PC-3 (cell line): ENCODE measurements at regions not wholly inside any gene's neighbourhood (a gene's known extent, or its start where the extent isn't known, plus 50 kb on each side); places are given as distances from the start of the nearest gene placed in this dataset.
"Not testable (repeated sequence)": the region's sequence is repeated elsewhere in the genome, so short reads cannot be mapped to it uniquely, and the experiment has no call there.

Experiments
- EZH2 ChIP-seq: fragments of 300-600 bp; sonication (generic); IDR thresholded peaks from one replicate; pipeline ENCODE4 v1.6.1; 2017; ENCODE audit warnings: antibody characterized with exemption, mild to moderate bottlenecking, low read length; ENCODE audit not compliant: unreplicated experiment
- EZH2phosphoT487 ChIP-seq: fragments of 300-600 bp; sonication (generic); IDR thresholded peaks from 2 replicates; pipeline ENCODE4 v1.6.1; 2018; ENCODE audit warnings: mild to moderate bottlenecking, antibody characterized with exemption, low read length, borderline replicate concordance
- TF ChIP-seq, protein P1 (sequence below): fragments of 300-600 bp; sonication (generic); conservative IDR thresholded peaks from 2 replicates; pipeline ENCODE4 v1.5.1; 2017; ENCODE audit warnings: antibody characterized with exemption, low read depth, mild to moderate bottlenecking, low read length

DNA sequence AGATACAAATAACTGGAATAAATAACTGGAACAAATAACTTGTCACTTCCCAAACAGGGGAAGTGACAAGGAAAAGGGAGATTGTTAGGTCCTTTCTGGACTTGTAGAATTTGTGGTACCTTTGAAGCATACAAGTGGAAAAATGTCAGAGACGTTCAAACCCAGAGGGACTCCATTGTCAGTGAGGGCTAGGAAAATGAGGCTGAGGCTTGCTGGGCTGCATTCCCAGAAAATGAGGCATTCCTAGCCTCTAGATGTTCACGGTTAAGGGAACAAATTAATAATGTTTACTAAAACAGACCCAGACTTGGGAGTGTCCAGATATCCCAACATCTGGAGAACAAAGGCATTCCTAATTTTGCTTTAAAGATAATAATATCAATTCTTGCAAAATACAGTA is 1158.0 kb downstream of the PCDH9 start:
- TF ChIP-seq, protein P1, sequence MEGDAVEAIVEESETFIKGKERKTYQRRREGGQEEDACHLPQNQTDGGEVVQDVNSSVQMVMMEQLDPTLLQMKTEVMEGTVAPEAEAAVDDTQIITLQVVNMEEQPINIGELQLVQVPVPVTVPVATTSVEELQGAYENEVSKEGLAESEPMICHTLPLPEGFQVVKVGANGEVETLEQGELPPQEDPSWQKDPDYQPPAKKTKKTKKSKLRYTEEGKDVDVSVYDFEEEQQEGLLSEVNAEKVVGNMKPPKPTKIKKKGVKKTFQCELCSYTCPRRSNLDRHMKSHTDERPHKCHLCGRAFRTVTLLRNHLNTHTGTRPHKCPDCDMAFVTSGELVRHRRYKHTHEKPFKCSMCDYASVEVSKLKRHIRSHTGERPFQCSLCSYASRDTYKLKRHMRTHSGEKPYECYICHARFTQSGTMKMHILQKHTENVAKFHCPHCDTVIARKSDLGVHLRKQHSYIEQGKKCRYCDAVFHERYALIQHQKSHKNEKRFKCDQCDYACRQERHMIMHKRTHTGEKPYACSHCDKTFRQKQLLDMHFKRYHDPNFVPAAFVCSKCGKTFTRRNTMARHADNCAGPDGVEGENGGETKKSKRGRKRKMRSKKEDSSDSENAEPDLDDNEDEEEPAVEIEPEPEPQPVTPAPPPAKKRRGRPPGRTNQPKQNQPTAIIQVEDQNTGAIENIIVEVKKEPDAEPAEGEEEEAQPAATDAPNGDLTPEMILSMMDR, result not testable (repeated sequence)
- not testable (repeated sequence) for TF ChIP-seq EZH2phosphoT487, EZH2
